Immature natural killer cell (primary cell): ENCODE measurements at regions not wholly inside any gene's neighbourhood (a gene's known extent, or its start where the extent isn't known, plus 50 kb on each side); places are given as distances from the start of the nearest gene placed in this dataset.

Experiments
- DNase-seq, 3 donors: peaks; one replicate each; pipeline ENCODE4 v3.0.0; 2022; ENCODE audit warnings: mixed read lengths in 1 of 3
- H3K27ac Mint-ChIP-seq, 6 donors: one replicate each; pipeline ENCODE4 v1.8.0; 2020; ENCODE audit warnings: mixed read lengths in 6 of 6, mild to moderate bottlenecking in 5 of 6, inconsistent platforms in 4 of 6, moderate library complexity in 3 of 6
- H3K27me3 Mint-ChIP-seq, 3 donors: one replicate each; pipeline ENCODE4 v1.8.0; 2020 to 2021; ENCODE audit warnings: low read depth in 3 of 3, mild to moderate bottlenecking in 3 of 3, mixed read lengths in 3 of 3, moderate library complexity in 3 of 3, inconsistent platforms in 1 of 3
- H3K36me3 Mint-ChIP-seq, 3 donors: one replicate each; pipeline ENCODE4 v1.8.0; 2020; ENCODE audit warnings: mixed read lengths in 3 of 3, inconsistent platforms in 2 of 3, mild to moderate bottlenecking in 2 of 3
- H3K4me1 Mint-ChIP-seq, 2 donors: one replicate each; pipeline ENCODE4 v1.8.0; 2020; ENCODE audit warnings: inconsistent platforms in 2 of 2, mild to moderate bottlenecking in 2 of 2, mixed read lengths in 2 of 2, moderate library complexity in 1 of 2
- H3K4me3 Mint-ChIP-seq, 5 donors: one replicate each; pipeline ENCODE4 v1.8.0; 2020; ENCODE audit warnings: mild to moderate bottlenecking in 5 of 5, mixed read lengths in 5 of 5, inconsistent platforms in 3 of 5, moderate library complexity in 3 of 5
- H3K9me3 Mint-ChIP-seq, 6 donors: one replicate each; pipeline ENCODE4 v1.8.0; 2020; ENCODE audit warnings: mild to moderate bottlenecking in 6 of 6, mixed read lengths in 6 of 6, inconsistent platforms in 4 of 6, moderate library complexity in 3 of 6

- H3K4me1 Mint-ChIP-seq = no peaks in the 10 kb centered on the region
- no peak overlapping the region for H3K4me3 Mint-ChIP-seq
- peaks cover 0 to 2% (median 0%) of the 10 kb centered on the region in 3 donors for H3K27me3 Mint-ChIP-seq
- no peak overlapping the region for H3K27ac Mint-ChIP-seq
- peaks cover 18 to 55% (median 30%) of the 10 kb centered on the region in 6 donors for H3K9me3 Mint-ChIP-seq
- H3K36me3 Mint-ChIP-seq = peaks cover 0 to 8% (median 0%) of the 10 kb centered on the region in 3 donors
- DNase-seq = no peak
Observed at GRCh38 chr5:26569241-26569928, 469.0 kb downstream of the CDH9 start.

- H3K4me3 Mint-ChIP-seq = no peak overlapping the region
- H3K36me3 Mint-ChIP-seq = peaks cover 0 to 11% (median 0%) of the 10 kb centered on the region in 3 donors
- peaks cover 0 to 2% (median 0%) of the 10 kb centered on the region in 3 donors for H3K27me3 Mint-ChIP-seq
- H3K4me1 Mint-ChIP-seq = no peaks in the 10 kb centered on the region
- peaks cover 19 to 60% (median 34%) of the 10 kb centered on the region in 6 donors for H3K9me3 Mint-ChIP-seq
- no peak for DNase-seq
- H3K27ac Mint-ChIP-seq = no peak overlapping the region
Observed at GRCh38 chr5:26568316-26568715, 470.1 kb downstream of the CDH9 start.

- H3K9me3 Mint-ChIP-seq = peaks cover 14 to 63% (median 32%) of the 10 kb centered on the region in 6 donors
- no peaks in the 10 kb centered on the region for H3K27me3 Mint-ChIP-seq
- no peak overlapping the region for H3K4me3 Mint-ChIP-seq
- no peaks in the 10 kb centered on the region for H3K4me1 Mint-ChIP-seq
- H3K27ac Mint-ChIP-seq = no peak overlapping the region
- no peak for DNase-seq
- peaks cover 0 to 7% (median 0%) of the 10 kb centered on the region in 3 donors for H3K36me3 Mint-ChIP-seq
Observed at GRCh38 chr5:26563979-26564378, 474.4 kb downstream of the CDH9 start.

DNA sequence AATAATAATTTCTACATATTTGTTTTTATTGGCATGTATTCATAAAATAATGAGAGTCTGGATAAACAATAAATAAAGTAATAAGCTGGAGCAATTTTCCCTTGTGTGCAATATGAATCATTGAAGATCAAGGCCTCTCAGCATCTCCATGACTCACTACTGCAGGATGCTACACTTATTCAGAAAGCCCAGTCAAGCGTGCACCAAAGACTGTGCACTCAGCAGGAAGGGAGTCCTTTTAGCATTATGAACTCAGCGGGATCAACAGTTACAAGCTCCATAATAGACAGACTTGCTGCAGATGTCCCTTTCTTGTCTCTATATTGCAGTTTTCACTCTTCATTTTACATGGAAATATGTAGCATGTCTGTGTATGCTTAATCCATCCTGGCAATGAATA is 485.3 kb downstream of the CDH9 start:
- no peaks in the 10 kb centered on the region for H3K27me3 Mint-ChIP-seq
- peaks cover 18 to 51% (median 25%) of the 10 kb centered on the region in 6 donors for H3K9me3 Mint-ChIP-seq
- H3K4me1 Mint-ChIP-seq = no peaks in the 10 kb centered on the region
- H3K27ac Mint-ChIP-seq = no peak overlapping the region
- no peak overlapping the region for H3K4me3 Mint-ChIP-seq
- no peaks in the 10 kb centered on the region for H3K36me3 Mint-ChIP-seq
- no peak for DNase-seq

GRCh38 chr5:26543987-26544386 is 494.4 kb downstream of the CDH9 start:
- Mint-ChIP-seq H3K4me1 (no peaks in the 10 kb centered on the region), H3K9me3 (peaks cover 19 to 65% (median 47%) of the 10 kb centered on the region in 6 donors), H3K27me3 (no peaks in the 10 kb centered on the region), H3K36me3 (peaks cover 0 to 3% (median 0%) of the 10 kb centered on the region in 3 donors), H3K27ac (no peak overlapping the region), H3K4me3 (no peak overlapping the region)
- no peak for DNase-seq

- H3K4me3 Mint-ChIP-seq = no peak overlapping the region
Observed at GRCh38 chr5:26538226-26538625, 500.2 kb downstream of the CDH9 start.

DNA sequence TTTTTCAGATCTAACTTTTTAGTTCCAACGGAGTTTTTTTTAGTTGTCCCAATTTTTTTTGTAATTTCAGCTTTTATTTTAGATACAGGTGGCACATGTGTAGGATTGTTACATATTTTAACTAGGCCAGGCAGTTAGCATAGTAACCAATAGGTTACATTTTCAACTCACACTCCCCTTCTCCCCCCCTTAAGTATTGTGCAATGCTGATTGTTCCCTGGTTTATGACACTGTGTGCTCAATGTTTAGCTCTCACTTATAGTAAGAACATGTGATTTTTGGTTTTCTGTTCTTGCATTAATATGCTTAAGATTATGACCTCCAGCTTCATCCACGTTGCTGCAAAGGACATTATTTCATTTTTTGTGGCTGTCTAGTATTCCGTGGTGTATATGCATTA is 503.2 kb downstream of the CDH9 start:
- Mint-ChIP-seq H3K36me3 (no peaks in the 10 kb centered on the region), H3K4me1 (no peaks in the 10 kb centered on the region), H3K4me3 (no peak overlapping the region), H3K27me3 (no peaks in the 10 kb centered on the region), H3K27ac (no peak overlapping the region), H3K9me3 (peaks cover 17 to 47% (median 28%) of the 10 kb centered on the region in 6 donors)
- DNase-seq = no peak

More at GRCh38 chr5:26538226-26538625, 500.2 kb downstream of the CDH9 start:
- no peak for DNase-seq
- Mint-ChIP-seq H3K4me1 (no peaks in the 10 kb centered on the region), H3K27me3 (no peaks in the 10 kb centered on the region), H3K9me3 (peaks cover 18 to 54% (median 37%) of the 10 kb centered on the region in 6 donors), H3K36me3 (peaks cover 0 to 3% (median 0%) of the 10 kb centered on the region in 3 donors), H3K27ac (no peak overlapping the region)

DNA sequence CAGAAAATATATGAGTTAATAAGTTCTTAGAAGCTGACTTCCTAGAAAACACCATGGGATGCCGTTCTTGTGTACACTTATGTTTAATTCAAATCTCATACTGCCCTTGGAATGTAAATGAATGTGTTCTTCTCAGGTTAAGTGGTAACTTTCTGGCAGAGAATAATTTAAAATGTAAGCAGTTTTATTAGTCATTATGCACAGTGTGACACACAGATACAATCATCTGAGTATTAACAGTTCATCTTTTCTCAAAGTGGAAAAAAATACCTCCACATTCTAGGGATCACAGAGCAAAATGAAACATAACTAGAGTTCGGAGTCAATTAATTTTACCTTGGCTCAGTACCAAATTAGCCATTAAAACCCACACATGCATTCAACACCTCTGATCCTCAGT is 508.1 kb downstream of the CDH9 start:
- no peaks in the 10 kb centered on the region for H3K36me3 Mint-ChIP-seq
- H3K9me3 Mint-ChIP-seq = peaks cover 10 to 33% (median 23%) of the 10 kb centered on the region in 6 donors
- H3K4me1 Mint-ChIP-seq = no peaks in the 10 kb centered on the region
- H3K4me3 Mint-ChIP-seq = no peak overlapping the region
- DNase-seq = no peak
- no peak overlapping the region for H3K27ac Mint-ChIP-seq
- no peaks in the 10 kb centered on the region for H3K27me3 Mint-ChIP-seq

- Mint-ChIP-seq H3K27ac (no peak overlapping the region), H3K4me1 (no peaks in the 10 kb centered on the region), H3K4me3 (no peak overlapping the region), H3K27me3 (no peaks in the 10 kb centered on the region), H3K36me3 (no peaks in the 10 kb centered on the region), H3K9me3 (peaks cover 6 to 65% (median 41%) of the 10 kb centered on the region in 6 donors)
- no peak for DNase-seq
Observed at GRCh38 chr5:26519245-26519644, 519.1 kb downstream of the CDH9 start.

DNA sequence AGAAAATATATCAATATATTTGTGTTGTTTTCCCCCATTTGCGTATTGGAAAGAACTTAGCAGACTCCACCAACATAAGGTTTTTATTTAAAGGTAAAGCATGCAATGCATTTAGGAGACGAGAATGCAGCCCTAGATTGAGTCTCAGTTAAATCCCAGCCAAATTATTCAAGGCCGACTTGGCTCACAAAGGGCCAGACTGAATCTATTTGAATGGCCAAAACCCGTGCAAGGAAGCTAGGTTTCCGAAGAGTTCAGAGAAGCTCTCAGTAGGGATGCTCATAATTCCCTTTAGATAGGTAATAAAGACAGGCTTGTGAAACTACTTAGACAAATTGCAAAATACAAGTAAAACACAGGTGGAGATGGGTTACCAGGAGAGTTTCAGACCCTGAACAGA is 520.3 kb downstream of the CDH9 start:
- H3K4me1 Mint-ChIP-seq = no peaks in the 10 kb centered on the region
- peaks cover 6 to 57% (median 40%) of the 10 kb centered on the region in 6 donors for H3K9me3 Mint-ChIP-seq
- H3K27me3 Mint-ChIP-seq = no peaks in the 10 kb centered on the region
- DNase-seq = no peak
- H3K36me3 Mint-ChIP-seq = no peaks in the 10 kb centered on the region
- H3K27ac Mint-ChIP-seq = no peak overlapping the region
- H3K4me3 Mint-ChIP-seq = no peak overlapping the region

- Mint-ChIP-seq H3K36me3 (no peaks in the 10 kb centered on the region), H3K4me3 (no peak overlapping the region), H3K9me3 (peaks cover 9 to 48% (median 31%) of the 10 kb centered on the region in 6 donors), H3K27me3 (peaks cover 0 to 3% (median 1%) of the 10 kb centered on the region in 3 donors), H3K27ac (no peak overlapping the region), H3K4me1 (no peaks in the 10 kb centered on the region)
- no peak for DNase-seq
Observed at GRCh38 chr5:26498972-26499371, 539.4 kb downstream of the CDH9 start.

DNA sequence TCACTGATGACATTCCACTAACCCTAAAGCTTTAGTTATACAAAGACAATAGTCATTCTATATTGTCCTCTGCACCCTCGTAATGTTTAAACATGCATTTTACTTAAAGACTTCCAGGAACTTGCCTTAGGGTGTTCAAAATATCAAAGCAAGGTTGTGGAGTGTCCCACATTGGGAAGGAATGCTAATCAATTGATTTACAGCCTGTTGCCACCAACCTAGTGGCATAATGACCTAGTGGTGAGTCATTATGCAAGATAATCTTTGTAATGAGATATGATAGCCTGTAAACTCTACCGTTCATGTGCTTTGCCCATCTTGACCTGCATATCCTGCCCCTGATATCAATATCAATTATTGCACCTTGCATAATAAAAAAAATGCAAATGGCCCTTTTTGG is 542.9 kb downstream of the CDH9 start:
- no peak for DNase-seq
- H3K9me3 Mint-ChIP-seq = peaks cover 18 to 55% (median 24%) of the 10 kb centered on the region in 6 donors
- H3K27me3 Mint-ChIP-seq = peaks cover 0 to 3% (median 0%) of the 10 kb centered on the region in 3 donors
- no peaks in the 10 kb centered on the region for H3K36me3 Mint-ChIP-seq
- H3K4me3 Mint-ChIP-seq = no peak overlapping the region
- no peak overlapping the region for H3K27ac Mint-ChIP-seq
- no peaks in the 10 kb centered on the region for H3K4me1 Mint-ChIP-seq

DNA sequence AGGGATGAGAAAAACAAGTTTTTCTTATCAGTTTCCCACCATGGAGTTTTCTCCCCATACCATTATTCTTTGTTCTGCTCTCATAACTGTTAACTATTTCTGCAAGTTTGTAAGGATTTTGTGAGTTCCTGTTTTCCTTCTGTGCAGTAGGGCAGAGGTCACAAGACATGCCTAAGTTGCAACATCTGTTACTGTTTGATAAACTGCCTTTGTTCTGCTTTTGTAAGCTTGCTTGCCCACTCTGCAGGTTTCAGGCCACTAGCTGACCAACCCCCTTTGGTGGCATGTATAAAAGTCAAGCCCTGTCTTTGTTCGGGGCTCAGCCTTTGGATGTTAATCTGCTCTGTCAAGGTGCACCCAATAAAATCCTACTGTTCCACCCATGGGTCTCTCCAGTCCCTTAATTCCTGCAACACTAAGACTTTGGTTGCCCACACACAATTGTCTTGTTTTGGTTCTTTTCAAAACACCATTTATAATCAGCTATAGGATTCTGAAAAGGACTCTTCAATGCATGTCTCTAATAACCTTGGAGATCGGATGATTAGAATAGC is 545.4 kb downstream of the CDH9 start:
- Mint-ChIP-seq H3K27ac (no peak overlapping the region), H3K36me3 (peaks cover 0 to 3% (median 0%) of the 10 kb centered on the region in 3 donors), H3K9me3 (peaks cover 24 to 62% (median 34%) of the 10 kb centered on the region in 6 donors), H3K4me1 (no peaks in the 10 kb centered on the region), H3K4me3 (no peak overlapping the region), H3K27me3 (peaks cover 0 to 3% (median 0%) of the 10 kb centered on the region in 3 donors)
- no peak for DNase-seq

DNA sequence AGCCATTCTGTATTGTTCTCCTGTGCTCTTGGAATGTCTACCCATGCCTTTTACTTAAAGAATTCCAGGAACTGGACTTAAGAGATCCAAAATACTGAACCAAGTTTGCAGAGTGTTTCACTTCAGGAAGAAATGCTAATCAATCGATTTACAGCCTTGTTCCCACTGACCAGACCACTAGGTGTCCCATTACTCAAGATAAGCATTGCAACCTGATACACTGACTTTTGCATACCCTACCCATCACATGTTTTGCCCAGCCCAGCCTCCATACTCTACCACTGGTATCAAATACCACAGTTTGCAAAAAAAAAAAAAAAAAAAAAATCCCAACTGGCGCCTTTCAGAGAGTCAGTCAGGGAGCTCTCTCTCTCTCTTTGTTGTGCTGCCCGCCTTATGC is 550.8 kb downstream of the CDH9 start:
- Mint-ChIP-seq H3K4me3 (no peak overlapping the region), H3K9me3 (peaks cover 10 to 52% (median 33%) of the 10 kb centered on the region in 6 donors), H3K36me3 (peaks cover 0 to 3% (median 0%) of the 10 kb centered on the region in 3 donors), H3K4me1 (no peaks in the 10 kb centered on the region), H3K27me3 (no peaks in the 10 kb centered on the region), H3K27ac (no peak overlapping the region)
- DNase-seq = no peak
